SK-N-SH (cell line): ENCODE measurements at regions not wholly inside any gene's neighbourhood (a gene's known extent, or its start where the extent isn't known, plus 50 kb on each side); places are given as distances from the start of the nearest gene placed in this dataset.

Experiments used
- CTCF ChIA-PET: fragments of 300-600, 350-600 bp; formaldehyde crosslinking; extraction: SDS; loops from one replicate; lab custom pipeline; 2021; lab: Yijun Ruan, JAX
- POLR2A ChIA-PET: fragments of 350-600 bp; sonication (Branson Sonifier 250); formaldehyde crosslinking; extraction: SDS; loops from one replicate; lab custom pipeline; 2020; ENCODE audit warnings: antibody characterized with exemption, inconsistent platforms; lab: Yijun Ruan, JAX
- DNase-seq: peaks from one replicate; pipeline ENCODE4 v3.0.0; 2012
- H2AFZ ChIP-seq: fragments of 200-600 bp; sonication (generic); 2 replicates; pipeline ENCODE4 v1.8.1; 2016; ENCODE audit warnings: antibody characterized with exemption, mild to moderate bottlenecking, low read depth
- H3F3A ChIP-seq: fragments of 200-600 bp; sonication (generic); replicated peaks from 2 replicates; pipeline ENCODE3; 2016; ENCODE audit warnings: antibody characterized with exemption, mild to moderate bottlenecking; ENCODE audit not compliant: insufficient read depth
- H3K27ac ChIP-seq, 2 experiments: fragments of 200-500 bp in 1 of 2; fragments of 200-600 bp in 1 of 2; sonication (Bioruptor generic) in 1 of 2; sonication (generic), shearing (Covaris generic) in 1 of 2; 2 replicates each; pipeline versions ENCODE4 v1.5.1 to v1.6.1; 2014 to 2016; ENCODE audit warnings: low read depth in 2 of 2, inconsistent platforms in 1 of 2, low read length in 1 of 2, mild to moderate bottlenecking in 1 of 2, mixed read lengths in 1 of 2
- H3K27me3 ChIP-seq: fragments of 200-600 bp; sonication (generic), shearing (Covaris generic); 2 replicates; pipeline ENCODE4 v1.6.1; 2016; ENCODE audit warnings: mixed run types; ENCODE audit not compliant: insufficient read depth
- H3K36me3 ChIP-seq, 2 experiments: fragments of 200-500 bp in 1 of 2; fragments of 200-600 bp in 1 of 2; sonication (Bioruptor generic) in 1 of 2; sonication (generic) in 1 of 2; replicated peaks in 1 of 2; 2 replicates each; pipeline versions ENCODE3 to v1.5.1; 2014 to 2016; ENCODE audit warnings: low read length in 1 of 2, mild to moderate bottlenecking in 1 of 2; ENCODE audit not compliant: insufficient read depth in 2 of 2, control insufficient read depth in 1 of 2
- H3K4me1 ChIP-seq, 2 experiments: fragments of 200-500 bp in 1 of 2; fragments of 200-600 bp in 1 of 2; sonication (Bioruptor generic) in 1 of 2; sonication (generic), shearing (Covaris generic) in 1 of 2; 2 replicates each; pipeline versions ENCODE4 v1.5.1 to v1.6.1; 2014 to 2016; ENCODE audit warnings: low read depth in 1 of 2, low read length in 1 of 2, mixed run types in 1 of 2; ENCODE audit not compliant: insufficient read depth in 2 of 2, control insufficient read depth in 1 of 2
- H3K4me2 ChIP-seq: fragments of 200-600 bp; sonication (generic), shearing (Covaris generic); 2 replicates; pipeline ENCODE4 v1.6.1; 2017; ENCODE audit warnings: mixed run types
- H3K4me3 ChIP-seq, 2 experiments: fragments of 200-500 bp in 1 of 2; fragments of 200-600 bp in 1 of 2; sonication (Bioruptor generic) in 1 of 2; sonication (generic), shearing (Covaris generic) in 1 of 2; 2 replicates each; pipeline versions ENCODE4 v1.5.1 to v1.8.1; 2014 to 2016; ENCODE audit warnings: low read depth in 2 of 2, inconsistent platforms in 1 of 2, low read length in 1 of 2, mild to moderate bottlenecking in 1 of 2, mixed read lengths in 1 of 2, moderate library complexity in 1 of 2
- H3K79me2 ChIP-seq: fragments of 200-600 bp; sonication (generic); 2 replicates; pipeline ENCODE4 v1.8.1; 2017; ENCODE audit warnings: mild to moderate bottlenecking; ENCODE audit not compliant: insufficient read depth
- H3K9ac ChIP-seq: fragments of 200-600 bp; sonication (generic); 2 replicates; pipeline ENCODE4 v1.6.1; 2017; ENCODE audit warnings: mixed run types
- H3K9me2 ChIP-seq: fragments of 200-600 bp; sonication (generic); 2 replicates; pipeline ENCODE4 v1.6.1; 2017; ENCODE audit warnings: mixed run types
- H3K9me3 ChIP-seq: fragments of 200-600 bp; sonication (generic); 2 replicates; pipeline ENCODE4 v1.6.1; 2017; ENCODE audit warnings: mixed run types, mild to moderate bottlenecking, moderate library complexity
- H4K20me1 ChIP-seq: fragments of 200-600 bp; sonication (generic); 2 replicates; pipeline ENCODE4 v1.6.1; 2017; ENCODE audit warnings: mild to moderate bottlenecking, mixed run types; ENCODE audit not compliant: insufficient read depth
- CHD2 ChIP-seq: fragments of 150-350 bp; IDR thresholded peaks from 2 replicates; pipeline ENCODE4 v1.6.1; 2018; ENCODE audit warnings: low read length; ENCODE audit not compliant: partially characterized antibody
- FOXJ3 ChIP-seq: sonication (generic); formaldehyde crosslinking; IDR thresholded peaks from 2 replicates; pipeline ENCODE4 v1.5.1; 2020; ENCODE audit warnings: mild to moderate bottlenecking, missing genetic modification reagents
- FOXM1 ChIP-seq: IDR thresholded peaks from 2 replicates; pipeline ENCODE4 v1.4.0; 2012; ENCODE audit warnings: low read depth, mild to moderate bottlenecking
- GABPA ChIP-seq: IDR thresholded peaks from 2 replicates; pipeline ENCODE4 v1.4.0; 2012; ENCODE audit warnings: low read depth, mild to moderate bottlenecking
- IRF3 ChIP-seq: fragments of 150-350 bp; IDR thresholded peaks from 2 replicates; pipeline ENCODE4 v1.6.1; 2016; ENCODE audit warnings: mild to moderate bottlenecking, low read depth, low read length
- MEF2A ChIP-seq: IDR thresholded peaks from 2 replicates; pipeline ENCODE4 v1.4.0; 2012; ENCODE audit warnings: low read depth, borderline replicate concordance
- PBX3 ChIP-seq: IDR thresholded peaks from 2 replicates; pipeline ENCODE4; 2012
- REST ChIP-seq: IDR thresholded peaks from 2 replicates; pipeline ENCODE4 v1.6.1; 2012; ENCODE audit warnings: mild to moderate bottlenecking, low read depth, low read length, moderate library complexity
- RFX5 ChIP-seq: IDR thresholded peaks from 2 replicates; pipeline ENCODE4 v1.6.1; 2012; ENCODE audit warnings: mild to moderate bottlenecking, improper control_type of control experiment, low read length
- RXRA ChIP-seq: IDR thresholded peaks from 2 replicates; pipeline ENCODE4 v1.4.0; 2012; ENCODE audit warnings: low read depth, mild to moderate bottlenecking, borderline replicate concordance
- SIN3A ChIP-seq: IDR thresholded peaks from 2 replicates; pipeline ENCODE4 v1.6.1; 2012; ENCODE audit warnings: low read depth, mild to moderate bottlenecking, low read length, moderate library complexity, borderline replicate concordance
- TEAD4 ChIP-seq: IDR thresholded peaks from 2 replicates; pipeline ENCODE4 v1.4.0; 2012; ENCODE audit warnings: mild to moderate bottlenecking, borderline replicate concordance; ENCODE audit not compliant: insufficient read depth
- WGBS: methylation state at CpG from one replicate; pipeline ENCODE4 v1.1.6; 2017; ENCODE audit warnings: low lambda C conversion rate; 5-methylcytosine and 5-hydroxymethylcytosine counted together
- TF ChIP-seq, protein P1 (sequence below): IDR thresholded peaks from 2 replicates; pipeline ENCODE4 v1.4.0; 2012; ENCODE audit warnings: low read depth
- TF ChIP-seq, protein P2 (sequence below): IDR thresholded peaks from 2 replicates; pipeline ENCODE4 v1.4.0; 2012; ENCODE audit warnings: low read depth, borderline replicate concordance

DNA sequence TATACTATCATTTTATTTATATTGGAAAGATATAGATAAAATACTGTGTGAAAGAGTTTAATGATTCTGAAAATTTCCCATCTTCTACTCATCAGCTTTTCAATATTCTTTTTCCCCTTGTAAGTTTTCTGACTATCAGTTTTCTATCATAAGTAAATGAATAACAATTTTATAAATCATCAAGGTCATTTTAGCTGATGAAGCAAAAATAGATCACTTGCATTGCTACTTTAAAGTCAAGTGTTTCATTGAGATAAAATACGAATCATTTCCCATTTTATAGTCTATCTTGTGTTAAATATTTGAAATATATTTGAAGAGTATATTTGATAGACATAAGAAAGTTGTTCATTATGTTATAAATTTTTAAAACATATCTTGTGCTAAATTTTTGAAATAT is 811.0 kb upstream of the GALNTL6 start:
- H3K9ac ChIP-seq, result no peak overlapping the region
- no peaks in the 10 kb centered on the region for H3K79me2 ChIP-seq
- CTCF ChIA-PET, result interaction anchor here (1.2 kb wide), 1 partner anchor 12 kb away, joined by 4 read pairs; no protein-coding TSS in a partner anchor
- H3K4me3 ChIP-seq, result no peak overlapping the region
- DNase-seq, result no peak
- H3K36me3 ChIP-seq, result no peaks in the 10 kb centered on the region
- H3K4me1 ChIP-seq, result no peaks in the 10 kb centered on the region
- H3K9me2 ChIP-seq, result no peaks in the 10 kb centered on the region
- POLR2A ChIA-PET, result no interaction called here
- no peak overlapping the region for H3K4me2 ChIP-seq
- no peak overlapping the region for H3K27ac ChIP-seq
- no peaks in the 10 kb centered on the region for H3K9me3 ChIP-seq
- WGBS, result 0% methylated on average over 1 of the region's 1 CpG
- TF ChIP-seq PBX3 (no peak), CHD2 (no peak), SIN3A (no peak), FOXJ3 (CRISPR knock-in tag) (no peak), REST (no peak), IRF3 (no peak), MEF2A (no peak), RXRA (no peak), FOXM1 (no peak), RFX5 (no peak), GABPA (no peak), TEAD4 (no peak)
- TF ChIP-seq, protein P1, sequence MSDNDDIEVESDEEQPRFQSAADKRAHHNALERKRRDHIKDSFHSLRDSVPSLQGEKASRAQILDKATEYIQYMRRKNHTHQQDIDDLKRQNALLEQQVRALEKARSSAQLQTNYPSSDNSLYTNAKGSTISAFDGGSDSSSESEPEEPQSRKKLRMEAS, result no peak
- TF ChIP-seq, protein P2, sequence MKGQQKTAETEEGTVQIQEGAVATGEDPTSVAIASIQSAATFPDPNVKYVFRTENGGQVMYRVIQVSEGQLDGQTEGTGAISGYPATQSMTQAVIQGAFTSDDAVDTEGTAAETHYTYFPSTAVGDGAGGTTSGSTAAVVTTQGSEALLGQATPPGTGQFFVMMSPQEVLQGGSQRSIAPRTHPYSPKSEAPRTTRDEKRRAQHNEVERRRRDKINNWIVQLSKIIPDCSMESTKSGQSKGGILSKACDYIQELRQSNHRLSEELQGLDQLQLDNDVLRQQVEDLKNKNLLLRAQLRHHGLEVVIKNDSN, result no peak
- no peaks in the 10 kb centered on the region for H3F3A ChIP-seq
- no peaks in the 10 kb centered on the region for H3K27me3 ChIP-seq
- H4K20me1 ChIP-seq, result no peaks in the 10 kb centered on the region
- no peak overlapping the region for H2AFZ ChIP-seq
